ENCODE measurements at regions not wholly inside any gene's neighbourhood (a gene's known extent, or its start where the extent isn't known, plus 50 kb on each side); places are given as distances from the start of the nearest gene placed in this dataset.

- DNase-seq (no peak), ATAC-seq (ENCODE audit: low FRiP score) (no peak)
- peak overlapping the region in 1 of 2 donors; percentile 43 for H3K27ac ChIP-seq (ENCODE audit: low read depth in 1 of 2, low read length in 2 of 2)
- no peaks in the 10 kb centered on the region for H3K27me3 ChIP-seq (ENCODE audit: control insufficient read depth in 1 of 2, insufficient read depth in 2 of 2, low read length in 1 of 2)
- H3K4me1 ChIP-seq (ENCODE audit: control insufficient read depth in 1 of 2, insufficient read depth in 2 of 2, low read length in 2 of 2) = peaks cover 3 to 9% of the 10 kb centered on the region in 2 donors
- no peak overlapping the region for H3K4me3 ChIP-seq (ENCODE audit: low read length in 2 of 2)
- H3K9me3 ChIP-seq (ENCODE audit: control insufficient read depth, low read length) = no peaks in the 10 kb centered on the region
- intact Hi-C loops (cut with DNase I) = loop anchor here (10.0 kb wide), 3 partner anchors 261 to 441 kb away; partner anchors contain the start of gene CBLB (in 1 of the 2)
- 4 to 8% methylated on average over 4 of the region's 4 CpGs for WGBS, 2 donors
- no peaks in the 10 kb centered on the region for H3K36me3 ChIP-seq (ENCODE audit: control insufficient read depth in 1 of 2, insufficient read depth in 2 of 2, low read length in 1 of 2)
Measured at GRCh38 chr3:106126067-106126845, 257.4 kb upstream of the CBLB start.

GRCh38 chr3:106126846-106127235 is 258.0 kb upstream of the CBLB start:
- ATAC-seq (ENCODE audit: low FRiP score) (no peak), DNase-seq (no peak)
- Histone ChIP-seq H3K36me3 (ENCODE audit: control insufficient read depth in 1 of 2, insufficient read depth in 2 of 2, low read length in 1 of 2) (no peaks in the 10 kb centered on the region), H3K27me3 (ENCODE audit: control insufficient read depth in 1 of 2, insufficient read depth in 2 of 2, low read length in 1 of 2) (no peaks in the 10 kb centered on the region), H3K27ac (ENCODE audit: low read depth in 1 of 2, low read length in 2 of 2) (no peak overlapping the region), H3K9me3 (ENCODE audit: control insufficient read depth, low read length) (no peaks in the 10 kb centered on the region), H3K4me1 (ENCODE audit: control insufficient read depth in 1 of 2, insufficient read depth in 2 of 2, low read length in 2 of 2) (peaks cover 3 to 11% of the 10 kb centered on the region in 2 donors), H3K4me3 (ENCODE audit: low read length in 2 of 2) (no peak overlapping the region)
- WGBS, 2 donors = 66 to 69% methylated on average over 4 of the region's 4 CpGs
- intact Hi-C loops (cut with DNase I) = loop anchor here (10.0 kb wide), 3 partner anchors 262 to 442 kb away; partner anchors contain the start of gene CBLB (in 1 of the 2)

- H3K9me3 ChIP-seq (ENCODE audit: control insufficient read depth, low read length) = no peaks in the 10 kb centered on the region
Measured at GRCh38 chr3:106129939-106130338, 261.1 kb upstream of the CBLB start.

GRCh38 chr3:106130384-106131198 is 261.8 kb upstream of the CBLB start:
- intact Hi-C loops (cut with DNase I) = no loop called here
- WGBS, 2 donors = 3 to 4% methylated on average over 2 of the region's 2 CpGs
- ATAC-seq (ENCODE audit: low FRiP score) = peak; percentile 60
- Histone ChIP-seq H3K4me3 (ENCODE audit: low read length in 2 of 2) (no peak overlapping the region), H3K36me3 (ENCODE audit: control insufficient read depth in 1 of 2, insufficient read depth in 2 of 2, low read length in 1 of 2) (no peaks in the 10 kb centered on the region), H3K9me3 (ENCODE audit: control insufficient read depth, low read length) (no peaks in the 10 kb centered on the region), H3K27me3 (ENCODE audit: control insufficient read depth in 1 of 2, insufficient read depth in 2 of 2, low read length in 1 of 2) (no peaks in the 10 kb centered on the region), H3K27ac (ENCODE audit: low read depth in 1 of 2, low read length in 2 of 2) (no peak overlapping the region), H3K4me1 (ENCODE audit: control insufficient read depth in 1 of 2, insufficient read depth in 2 of 2, low read length in 2 of 2) (peaks cover 3 to 11% of the 10 kb centered on the region in 2 donors)
- DNase-seq = no peak

More at GRCh38 chr3:106129939-106130338, 261.1 kb upstream of the CBLB start:
- no peak overlapping the region for H3K4me3 ChIP-seq (ENCODE audit: low read length in 2 of 2)
- no peak for ATAC-seq (ENCODE audit: low FRiP score)
- intact Hi-C loops (cut with DNase I) = loop anchor here (10.0 kb wide), 3 partner anchors 265 to 445 kb away; partner anchors contain the start of gene CBLB (in 1 of the 2)
- H3K27ac ChIP-seq (ENCODE audit: low read depth in 1 of 2, low read length in 2 of 2) = no peak overlapping the region
- no peak for DNase-seq
- H3K4me1 ChIP-seq (ENCODE audit: control insufficient read depth in 1 of 2, insufficient read depth in 2 of 2, low read length in 2 of 2) = peaks cover 3 to 11% of the 10 kb centered on the region in 2 donors
- no peaks in the 10 kb centered on the region for H3K27me3 ChIP-seq (ENCODE audit: control insufficient read depth in 1 of 2, insufficient read depth in 2 of 2, low read length in 1 of 2)
- WGBS, 2 donors = 22 to 28% methylated on average over 2 of the region's 2 CpGs
- no peaks in the 10 kb centered on the region for H3K36me3 ChIP-seq (ENCODE audit: control insufficient read depth in 1 of 2, insufficient read depth in 2 of 2, low read length in 1 of 2)

- Histone ChIP-seq H3K4me1 (ENCODE audit: control insufficient read depth in 1 of 2, insufficient read depth in 2 of 2, low read length in 2 of 2) (peaks cover 0 to 6% of the 10 kb centered on the region in 2 donors), H3K36me3 (ENCODE audit: control insufficient read depth in 1 of 2, insufficient read depth in 2 of 2, low read length in 1 of 2) (no peaks in the 10 kb centered on the region), H3K9me3 (ENCODE audit: control insufficient read depth, low read length) (no peaks in the 10 kb centered on the region), H3K27me3 (ENCODE audit: control insufficient read depth in 1 of 2, insufficient read depth in 2 of 2, low read length in 1 of 2) (no peaks in the 10 kb centered on the region), H3K27ac (ENCODE audit: low read depth in 1 of 2, low read length in 2 of 2) (no peak overlapping the region), H3K4me3 (ENCODE audit: low read length in 2 of 2) (no peak overlapping the region)
- intact Hi-C loops (cut with DNase I) = no loop called here
- 94 to 98% methylated on average over 26 of the region's 26 CpGs for WGBS, 2 donors
- no peak for DNase-seq
- ATAC-seq (ENCODE audit: low FRiP score) = peak; percentile 36
Measured at GRCh38 chr3:106135451-106136160, 266.8 kb upstream of the CBLB start.

- DNase-seq = no peak
- Histone ChIP-seq H3K27me3 (ENCODE audit: control insufficient read depth in 1 of 2, insufficient read depth in 2 of 2, low read length in 1 of 2) (no peaks in the 10 kb centered on the region), H3K27ac (ENCODE audit: low read depth in 1 of 2, low read length in 2 of 2) (no peak overlapping the region), H3K4me3 (ENCODE audit: low read length in 2 of 2) (no peak overlapping the region), H3K36me3 (ENCODE audit: control insufficient read depth in 1 of 2, insufficient read depth in 2 of 2, low read length in 1 of 2) (no peaks in the 10 kb centered on the region), H3K9me3 (ENCODE audit: control insufficient read depth, low read length) (no peaks in the 10 kb centered on the region), H3K4me1 (ENCODE audit: control insufficient read depth in 1 of 2, insufficient read depth in 2 of 2, low read length in 2 of 2) (no peaks in the 10 kb centered on the region)
- WGBS, 2 donors = 64 to 86% methylated on average over 1 of the region's 1 CpG
- ATAC-seq (ENCODE audit: low FRiP score) = no peak
- intact Hi-C loops (cut with DNase I) = no loop called here
Measured at GRCh38 chr3:106139826-106140225, 271.0 kb upstream of the CBLB start.

- Histone ChIP-seq H3K36me3 (ENCODE audit: control insufficient read depth in 1 of 2, insufficient read depth in 2 of 2, low read length in 1 of 2) (no peaks in the 10 kb centered on the region), H3K27ac (ENCODE audit: low read depth in 1 of 2, low read length in 2 of 2) (no peak overlapping the region), H3K4me1 (ENCODE audit: control insufficient read depth in 1 of 2, insufficient read depth in 2 of 2, low read length in 2 of 2) (no peaks in the 10 kb centered on the region), H3K27me3 (ENCODE audit: control insufficient read depth in 1 of 2, insufficient read depth in 2 of 2, low read length in 1 of 2) (no peaks in the 10 kb centered on the region), H3K9me3 (ENCODE audit: control insufficient read depth, low read length) (no peaks in the 10 kb centered on the region), H3K4me3 (ENCODE audit: low read length in 2 of 2) (no peak overlapping the region)
- no peak for ATAC-seq (ENCODE audit: low FRiP score)
- no peak for DNase-seq
- intact Hi-C loops (cut with DNase I) = no loop called here
Measured at GRCh38 chr3:106140431-106140830, 271.6 kb upstream of the CBLB start.

- intact Hi-C loops (cut with DNase I) = no loop called here
- 68 to 72% methylated on average over 2 of the region's 2 CpGs for WGBS, 2 donors
- H3K4me3 ChIP-seq (ENCODE audit: low read length in 2 of 2) = no peak overlapping the region
- ATAC-seq (ENCODE audit: low FRiP score) (no peak), DNase-seq (no peak)
- no peaks in the 10 kb centered on the region for H3K4me1 ChIP-seq (ENCODE audit: control insufficient read depth in 1 of 2, insufficient read depth in 2 of 2, low read length in 2 of 2)
- no peak overlapping the region for H3K27ac ChIP-seq (ENCODE audit: low read depth in 1 of 2, low read length in 2 of 2)
- no peaks in the 10 kb centered on the region for H3K27me3 ChIP-seq (ENCODE audit: control insufficient read depth in 1 of 2, insufficient read depth in 2 of 2, low read length in 1 of 2)
- H3K36me3 ChIP-seq (ENCODE audit: control insufficient read depth in 1 of 2, insufficient read depth in 2 of 2, low read length in 1 of 2) = no peaks in the 10 kb centered on the region
- no peaks in the 10 kb centered on the region for H3K9me3 ChIP-seq (ENCODE audit: control insufficient read depth, low read length)
Measured at GRCh38 chr3:106144030-106144429, 275.2 kb upstream of the CBLB start.

All from aorta (tissue), 5 donors.